ENCODE measurements at regions not wholly inside any gene's neighbourhood (a gene's known extent, or its start where the extent isn't known, plus 50 kb on each side); places are given as distances from the start of the nearest gene placed in this dataset.
"Not testable (repeated sequence)": the region's sequence is repeated elsewhere in the genome, so short reads cannot be mapped to it uniquely, and the experiment has no call there.

DNA sequence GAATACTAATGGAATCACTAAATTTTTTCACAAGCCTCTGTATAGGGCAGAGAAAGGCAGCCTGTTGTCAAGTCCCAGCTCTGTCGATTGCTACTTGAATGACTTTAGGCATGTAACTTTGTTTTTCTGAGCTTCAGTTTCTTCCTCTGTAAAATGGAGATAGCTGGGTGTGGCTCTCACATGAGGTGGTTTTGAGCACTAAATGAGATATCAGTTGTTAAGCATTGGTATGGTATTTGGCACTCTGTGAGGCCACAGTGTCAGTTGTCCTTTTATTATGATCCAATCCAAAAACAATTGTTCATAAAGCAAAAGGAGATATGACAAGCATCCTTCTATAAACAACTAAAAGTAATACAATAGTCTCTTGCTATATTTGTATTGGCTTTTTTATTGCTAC is 120.6 kb downstream of the DUSP6 start:
- DNase-seq (ENCODE audit: low spot score in 2 of 2) = no peak
- no peak for FAIRE-seq

DNA sequence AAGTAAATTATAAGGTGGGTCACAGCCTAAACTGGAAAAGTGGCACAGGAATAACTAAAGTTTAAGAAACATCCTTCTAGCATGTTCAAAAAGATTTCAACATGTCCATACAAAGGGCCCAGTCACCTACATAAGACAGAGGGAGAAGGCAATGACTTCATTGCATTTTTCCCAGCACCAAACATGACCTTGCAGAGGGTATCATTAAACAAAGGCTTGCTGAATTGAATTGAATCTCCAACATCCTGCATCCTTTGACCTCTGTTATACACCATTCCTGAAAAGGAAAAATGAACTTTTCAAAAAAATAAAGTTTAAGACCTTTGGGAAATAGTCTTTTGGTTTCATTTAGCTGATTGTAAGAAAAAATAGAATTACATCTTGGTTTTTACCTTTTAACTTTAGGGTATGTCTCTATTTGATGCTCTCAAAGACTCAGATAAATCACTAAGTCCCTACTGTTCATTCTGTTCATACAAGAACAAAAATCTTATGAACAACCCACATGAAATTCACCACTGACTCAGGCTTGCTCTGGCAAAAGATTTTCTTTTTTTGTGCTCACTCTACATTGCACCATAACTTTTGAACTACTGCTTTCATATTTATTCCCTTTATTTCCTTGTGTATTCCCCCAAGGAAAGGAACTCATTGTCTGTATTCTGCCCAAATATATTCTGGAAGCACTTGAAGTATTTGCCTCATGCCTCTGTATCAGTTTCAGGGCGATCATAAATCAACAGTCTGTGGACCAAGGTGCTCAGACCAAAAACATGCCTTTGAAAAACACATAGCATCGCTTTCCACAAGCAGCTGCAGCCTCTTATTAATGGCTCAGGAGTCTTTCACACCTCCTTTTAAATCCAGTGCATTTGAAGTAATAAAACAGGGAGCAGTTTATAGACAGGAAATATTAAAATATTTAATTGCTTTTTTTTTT is 121.7 kb downstream of the DUSP6 start:
- DNase-seq (ENCODE audit: low spot score in 2 of 2) (no peak), FAIRE-seq (no peak)

DNA sequence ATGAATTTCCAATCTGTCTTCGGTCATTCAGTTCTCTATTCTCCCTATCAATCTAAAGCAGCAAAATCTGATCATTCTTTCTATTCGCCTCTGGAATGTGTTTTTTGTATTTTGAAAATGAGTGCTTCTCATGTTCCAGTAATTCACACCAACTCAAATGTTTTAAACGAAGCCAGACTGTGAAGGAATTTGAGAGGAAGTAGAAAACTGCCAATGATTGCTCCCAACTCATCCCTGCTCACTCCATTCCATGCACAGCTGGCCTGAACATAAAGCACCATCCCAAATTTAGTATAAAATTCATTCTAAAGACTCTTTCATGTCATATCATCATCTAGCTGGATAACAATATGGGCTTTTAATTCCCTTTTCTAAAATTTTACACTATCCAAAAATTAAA is 123.8 kb downstream of the DUSP6 start:
- FAIRE-seq = no peak
- DNase-seq (ENCODE audit: low spot score in 2 of 2) = no peak

GRCh38 chr12:89227774-89228173 is 124.5 kb downstream of the DUSP6 start:
- FAIRE-seq (no peak), DNase-seq (ENCODE audit: low spot score in 2 of 2) (no peak)

DNA sequence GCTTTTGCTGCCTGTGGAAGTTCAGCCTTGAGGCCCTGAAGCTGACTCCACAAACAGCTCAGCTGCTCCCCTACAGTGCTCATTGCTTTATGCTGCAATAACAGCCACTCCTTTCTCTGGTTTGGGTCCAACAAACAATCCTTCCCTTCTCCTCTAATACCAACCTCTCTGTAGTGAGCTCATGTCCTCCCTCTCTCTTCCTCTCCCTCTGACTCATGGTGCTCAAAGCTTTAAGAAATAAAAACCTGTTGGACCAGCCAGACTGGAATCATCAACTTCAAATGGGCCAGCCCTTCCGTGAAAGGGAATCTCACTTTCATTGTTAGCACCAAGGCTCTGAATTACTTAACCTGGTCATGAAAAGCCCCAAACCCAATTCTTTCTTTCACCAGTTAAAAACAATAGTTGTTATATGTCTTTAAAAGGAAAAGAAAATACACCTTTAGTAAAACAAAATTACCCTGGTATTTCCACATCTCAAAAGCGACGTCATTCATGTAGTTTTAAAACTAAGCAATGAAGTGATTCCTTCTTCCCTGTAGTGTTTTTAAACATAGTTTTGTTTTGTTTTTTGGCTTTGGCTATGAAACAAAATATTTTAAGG is 126.4 kb downstream of the DUSP6 start:
- FAIRE-seq (no peak), DNase-seq (ENCODE audit: low spot score in 2 of 2) (no peak)

DNA sequence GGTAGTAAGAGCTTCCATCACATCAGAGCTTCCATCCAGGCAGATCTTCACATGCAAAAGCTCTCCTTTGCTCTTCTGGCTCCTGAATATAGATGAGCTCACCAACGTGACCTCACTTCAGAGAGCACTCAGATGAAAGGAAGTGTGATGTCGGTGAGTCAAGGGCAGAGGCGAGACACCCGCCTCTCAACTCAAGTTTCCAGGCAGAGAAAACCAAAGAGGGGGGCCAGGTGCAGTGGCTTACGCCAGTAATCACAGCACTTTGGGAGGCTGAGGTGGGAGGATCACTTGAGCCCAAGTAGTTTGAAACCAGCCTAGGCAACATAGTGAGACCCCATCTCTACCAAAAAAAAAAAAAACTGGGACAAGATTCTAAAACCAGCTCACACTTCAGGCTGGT is 126.9 kb downstream of the DUSP6 start:
- DNase-seq (ENCODE audit: low spot score in 2 of 2) (no peak), FAIRE-seq (no peak)

GRCh38 chr12:89222580-89222979 is 129.7 kb downstream of the DUSP6 start:
- DNase-seq (ENCODE audit: low spot score in 2 of 2); FAIRE-seq: not testable (repeated sequence)

DNA sequence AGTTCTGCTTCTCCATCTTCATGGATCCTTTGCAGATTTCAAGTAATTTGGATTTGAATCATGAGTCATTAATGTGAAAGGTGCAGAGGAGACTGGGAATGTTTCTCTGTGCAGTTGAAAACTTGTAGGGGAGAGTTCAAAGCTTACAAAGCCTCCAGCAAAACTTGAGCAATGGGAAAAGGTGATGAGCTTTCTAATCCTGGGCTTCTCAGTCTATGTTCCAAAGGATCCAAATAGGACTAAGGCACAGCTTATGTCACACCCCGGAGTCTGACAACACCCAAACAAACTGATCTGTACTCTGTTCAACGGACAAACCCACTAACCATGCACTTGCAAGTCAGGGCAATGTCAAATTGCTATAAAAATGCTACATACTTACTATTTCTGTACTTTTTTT is 134.8 kb downstream of the DUSP6 start:
- FAIRE-seq = no peak
- no peak for DNase-seq (ENCODE audit: low spot score in 2 of 2)

GRCh38 chr12:89216211-89216952 is 135.9 kb downstream of the DUSP6 start:
- DNase-seq (ENCODE audit: low spot score in 2 of 2) (no peak), FAIRE-seq (no peak)

- peak; percentile 39 for FAIRE-seq
Measured at GRCh38 chr12:89215196-89215595, 137.1 kb downstream of the DUSP6 start.

DNA sequence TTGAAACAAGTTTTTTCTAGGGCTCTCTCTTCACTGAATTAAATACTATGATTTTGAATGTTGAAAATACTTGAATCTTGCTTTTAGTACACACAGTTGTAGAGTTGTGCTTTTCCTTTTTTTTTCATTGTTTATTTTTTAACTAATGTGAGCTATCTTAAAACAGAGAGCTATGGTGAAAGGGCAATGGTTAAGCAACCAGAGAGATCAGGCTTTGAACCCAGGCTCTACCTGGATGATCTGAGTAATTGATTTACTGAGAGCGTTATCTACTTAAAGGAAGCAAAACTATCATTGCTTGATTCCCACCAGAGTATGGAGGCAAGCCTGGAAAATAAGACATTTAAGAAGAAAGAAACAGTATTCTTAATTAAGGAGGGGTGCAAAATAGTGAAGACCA is 138.6 kb downstream of the DUSP6 start:
- FAIRE-seq = no peak
- no peak for DNase-seq (ENCODE audit: low spot score in 2 of 2)

More at GRCh38 chr12:89215196-89215595, 137.1 kb downstream of the DUSP6 start:
- no peak for DNase-seq (ENCODE audit: low spot score in 2 of 2)

DNA sequence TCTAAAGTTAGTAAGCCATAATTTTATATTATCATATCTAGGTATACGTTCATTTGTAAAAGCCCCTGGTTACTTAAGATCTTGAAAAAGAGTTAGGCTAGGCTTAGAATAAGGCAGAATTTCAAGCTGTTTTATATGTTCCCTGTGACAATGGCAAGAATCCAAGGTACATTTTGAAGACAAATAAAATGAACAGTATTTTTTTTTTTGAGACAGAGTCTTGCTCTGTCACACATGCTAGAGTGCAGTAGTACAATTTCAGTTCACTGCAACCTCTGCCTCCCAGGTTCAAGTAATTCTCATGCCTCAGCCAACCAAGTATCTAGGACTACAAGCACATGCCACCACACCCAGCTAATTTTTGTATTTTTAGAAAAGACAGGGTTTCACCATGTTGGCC is 139.2 kb downstream of the DUSP6 start:
- FAIRE-seq = no peak
- no peak for DNase-seq (ENCODE audit: low spot score in 2 of 2)

DNA sequence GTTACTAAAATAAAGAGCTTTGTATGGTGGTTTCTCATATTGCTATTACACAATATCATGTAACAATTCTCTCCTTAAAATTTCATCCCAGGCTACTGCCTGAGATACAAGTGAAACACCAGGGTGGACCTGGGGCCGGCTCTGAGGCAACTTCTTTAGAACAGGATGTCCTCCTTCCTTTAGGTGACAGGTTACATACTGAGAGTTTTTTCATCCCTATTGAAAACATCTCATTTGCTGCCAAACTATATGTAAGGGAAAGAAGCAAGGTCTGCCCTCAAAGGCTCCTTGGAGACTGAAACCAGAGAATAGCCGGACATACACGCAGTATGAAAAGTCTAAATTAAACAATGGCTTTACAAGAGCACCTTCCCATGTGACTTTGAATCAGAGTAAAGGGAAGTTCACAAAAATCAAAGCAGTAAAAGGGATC is 139.9 kb downstream of the DUSP6 start:
- no peak for FAIRE-seq

DNA sequence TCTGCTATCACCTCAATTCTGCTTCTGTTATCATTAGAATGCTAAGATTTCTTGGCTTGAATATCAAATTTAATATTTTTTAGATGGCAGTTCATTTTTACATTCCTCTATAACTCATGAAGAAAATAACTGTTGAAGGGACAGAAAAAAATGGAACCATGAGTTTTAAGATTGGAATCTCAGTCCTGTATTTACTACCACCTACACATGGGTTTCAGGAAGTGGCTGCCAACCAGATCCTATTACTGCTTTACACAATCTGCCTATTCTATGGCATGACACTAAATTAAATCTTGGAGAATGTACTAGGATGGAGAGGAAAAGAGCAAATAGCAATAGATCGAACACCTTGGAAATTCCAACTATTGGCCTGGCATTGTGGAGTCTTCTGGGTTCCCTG is 140.8 kb downstream of the DUSP6 start:
- no peak for DNase-seq (ENCODE audit: low spot score in 2 of 2)
- no peak for FAIRE-seq

More for the DNA sequence above, 139.9 kb downstream of the DUSP6 start:
- no peak for DNase-seq (ENCODE audit: low spot score in 2 of 2)

DNA sequence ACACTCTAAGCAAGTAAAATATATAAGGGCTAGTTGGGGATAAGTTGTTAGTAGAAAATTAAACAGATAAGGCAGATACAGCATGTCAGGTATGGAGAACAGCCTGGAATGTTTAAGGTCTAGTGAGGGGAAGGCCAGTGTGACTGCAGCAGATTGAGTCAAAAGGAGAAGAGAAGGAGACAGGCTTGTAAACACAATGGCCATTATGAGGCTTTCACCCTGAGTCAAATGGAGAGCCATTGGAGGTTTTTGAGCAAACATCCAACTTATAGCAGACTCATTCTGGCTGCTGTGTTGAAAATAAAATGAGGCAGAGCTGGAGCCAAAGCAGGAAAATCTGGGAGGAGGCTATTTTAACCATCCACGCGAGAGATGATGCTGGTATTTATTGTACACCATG is 142.0 kb downstream of the DUSP6 start:
- DNase-seq (ENCODE audit: low spot score in 2 of 2) = no peak
- no peak for FAIRE-seq

- DNase-seq (ENCODE audit: low spot score in 2 of 2) (no peak), FAIRE-seq (no peak)
Measured at GRCh38 chr12:89208661-89209096, 143.6 kb downstream of the DUSP6 start.

DNA sequence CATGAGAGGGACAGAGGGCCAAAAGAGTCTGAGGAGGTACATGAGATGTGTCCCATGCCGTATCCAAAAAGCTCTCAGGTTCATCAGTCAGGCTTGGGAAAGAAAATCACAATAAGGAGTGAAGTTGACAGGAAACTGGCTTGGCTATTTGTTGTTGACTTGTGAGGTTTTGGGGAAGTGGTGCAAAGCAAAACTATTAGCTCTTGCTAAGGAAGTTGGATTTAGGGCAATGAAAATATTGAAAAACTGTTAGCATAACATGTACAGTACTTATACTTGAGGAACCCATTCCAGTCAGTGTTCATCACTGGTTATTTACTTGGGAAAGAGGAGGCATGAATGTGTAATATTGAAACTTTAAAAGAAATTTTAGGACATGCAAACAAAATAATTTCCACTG is 145.9 kb downstream of the DUSP6 start:
- FAIRE-seq (no peak), DNase-seq (ENCODE audit: low spot score in 2 of 2) (no peak)

GRCh38 chr12:89205517-89205916 is 146.8 kb downstream of the DUSP6 start:
- DNase-seq (ENCODE audit: low spot score in 2 of 2) = no peak
- FAIRE-seq = no peak

DNA sequence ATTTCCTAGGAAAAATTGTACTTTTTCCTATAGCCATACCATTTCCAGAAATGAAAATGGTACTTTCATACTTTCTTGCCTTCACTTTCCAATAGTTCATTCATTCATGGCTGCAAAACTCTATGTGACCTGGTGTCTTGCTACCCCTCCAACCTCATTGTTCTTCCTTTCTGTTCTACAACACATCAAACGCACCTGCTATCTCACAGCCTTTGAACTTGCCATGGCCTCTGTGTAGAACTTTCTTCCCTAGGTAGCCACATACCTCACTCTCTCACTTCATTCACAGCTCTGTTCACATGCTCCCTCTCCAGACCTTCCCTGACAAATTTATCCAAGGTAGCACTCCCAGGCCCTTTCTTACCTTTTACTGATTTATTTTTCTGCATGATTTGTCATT is 149.2 kb downstream of the DUSP6 start:
- FAIRE-seq (no peak), DNase-seq (ENCODE audit: low spot score in 2 of 2) (no peak)

GRCh38 chr12:89200217-89200616 is 152.1 kb downstream of the DUSP6 start:
- DNase-seq (ENCODE audit: low spot score in 2 of 2) (no peak), FAIRE-seq (no peak)

DNA sequence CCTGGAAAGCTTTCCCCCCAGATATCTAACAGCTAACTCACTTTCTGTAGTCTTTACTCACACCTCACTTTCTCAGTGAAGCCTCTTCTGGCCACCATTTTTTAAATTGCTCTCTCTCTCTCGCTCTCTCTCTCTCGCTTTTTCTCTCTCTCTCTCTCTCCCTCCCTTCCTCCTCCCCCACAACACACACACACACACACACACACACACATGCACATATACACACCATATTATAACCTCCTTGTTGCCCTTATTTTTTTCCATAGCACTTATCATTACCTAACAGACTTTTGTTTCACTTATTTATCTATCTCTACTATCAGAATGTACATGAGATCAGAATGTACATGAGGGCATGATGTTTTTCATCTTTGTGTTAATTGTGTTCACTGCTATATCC is 156.8 kb downstream of the DUSP6 start:
- FAIRE-seq = no peak

More for the DNA sequence above, 156.8 kb downstream of the DUSP6 start:
- no peak for DNase-seq (ENCODE audit: low spot score in 2 of 2)

Data from frontal cortex (tissue), 3 donors.